HS-27A (cell line): ENCODE measurements at regions not wholly inside any gene's neighbourhood (a gene's known extent, or its start where the extent isn't known, plus 50 kb on each side); places are given as distances from the start of the nearest gene placed in this dataset.
"Not testable (repeated sequence)": the region's sequence is repeated elsewhere in the genome, so short reads cannot be mapped to it uniquely, and the experiment has no call there.

Experiments
- DNase-seq: peaks from one replicate; pipeline ENCODE4 v3.0.0-alpha.2; 2012; ENCODE audit warnings: low read depth, missing footprints

DNA sequence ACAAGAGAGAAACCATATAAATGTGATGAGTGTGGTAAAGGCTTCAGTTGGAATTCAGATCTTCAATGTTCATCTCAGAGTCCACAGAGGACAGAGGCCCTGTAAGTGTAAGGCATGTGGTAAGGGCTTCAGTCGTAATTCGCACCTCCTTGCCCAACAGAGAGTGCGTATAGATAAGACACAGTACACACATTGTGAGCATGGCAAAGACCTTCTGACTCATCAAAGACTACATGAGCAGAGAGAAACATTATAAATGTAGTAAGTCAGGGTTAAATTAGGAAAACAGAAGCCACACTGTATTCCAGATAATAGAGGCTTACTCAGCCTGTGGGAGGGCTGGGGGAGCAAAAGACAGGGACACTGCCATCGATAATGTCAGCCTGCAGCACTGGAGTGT lies 98.1 kb upstream of the GPR39 start:
- DNase-seq, result not testable (repeated sequence)

DNA sequence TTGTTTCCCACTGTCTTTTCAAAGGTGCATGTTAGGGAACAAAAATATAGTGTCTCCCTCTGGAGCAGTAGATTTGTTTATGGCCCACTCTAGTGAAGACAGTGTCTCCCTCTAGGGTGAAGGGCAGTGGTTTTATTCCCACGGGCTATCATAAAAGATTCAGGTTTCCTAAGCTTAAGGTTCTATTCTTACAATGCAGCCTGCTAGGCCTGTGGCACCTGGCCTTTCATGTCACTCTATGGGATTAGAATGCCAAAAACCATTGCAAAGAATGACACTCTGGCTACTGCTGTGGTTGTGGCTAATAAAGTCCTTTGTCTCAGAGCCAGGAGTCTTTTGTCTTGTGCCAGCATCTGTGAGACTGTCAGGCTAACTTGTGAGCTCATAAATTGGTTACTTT lies 92.6 kb upstream of the GPR39 start:
- not testable (repeated sequence) for DNase-seq

DNA sequence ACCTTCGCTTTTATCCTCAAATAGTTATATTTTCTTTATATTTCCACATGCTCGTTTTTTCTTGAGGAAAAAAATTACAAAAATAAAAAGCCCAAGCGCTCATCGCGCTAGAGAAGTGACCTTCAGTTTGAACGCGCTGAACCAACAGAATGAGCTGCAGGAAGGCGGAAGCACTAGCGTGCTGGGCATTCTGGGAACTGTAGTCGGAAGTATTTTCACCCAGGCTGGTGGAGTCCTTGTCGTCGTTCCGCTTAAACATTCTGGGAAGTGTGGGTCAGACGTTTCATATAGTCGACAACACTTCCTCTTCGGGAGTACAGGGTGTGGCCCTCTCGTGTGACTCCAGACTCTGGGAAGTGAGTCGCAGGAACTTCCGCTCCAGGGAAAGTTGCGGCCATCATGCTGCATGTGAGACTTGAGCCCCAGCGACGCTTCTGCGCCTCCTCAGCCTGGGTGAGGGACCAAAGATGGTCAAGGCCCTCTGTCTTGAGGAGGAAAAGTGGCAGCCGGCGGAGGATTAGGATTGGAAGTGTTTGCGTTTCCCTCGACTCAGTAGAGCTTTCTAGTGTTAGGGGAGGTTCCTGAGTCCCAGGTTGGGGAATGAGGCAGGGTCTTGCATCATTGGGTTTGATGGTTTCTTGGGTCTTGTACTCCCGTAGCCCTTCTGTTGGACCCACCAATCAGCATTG lies 84.1 kb upstream of the GPR39 start:
- DNase-seq, result not testable (repeated sequence)

DNA sequence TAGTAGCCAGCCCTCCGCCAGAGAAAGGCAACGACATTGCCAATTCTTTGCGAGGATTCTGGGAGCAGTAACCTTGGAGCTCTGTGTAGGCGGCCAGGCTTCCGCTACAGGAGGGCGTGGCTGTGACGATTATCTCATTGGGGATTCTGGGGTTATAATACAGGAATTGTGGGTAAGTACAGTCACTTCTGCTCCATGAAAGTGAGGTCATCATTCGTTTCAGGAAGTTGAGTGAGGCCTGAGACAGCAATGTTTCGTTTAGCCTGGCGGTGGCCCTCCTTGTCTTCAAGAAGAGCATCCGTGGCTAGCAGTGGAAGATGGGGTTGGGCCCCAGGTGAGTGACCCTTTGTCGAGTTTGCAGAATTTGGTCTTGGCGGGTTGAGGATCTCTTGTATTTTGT lies 79.5 kb upstream of the GPR39 start:
- DNase-seq, result not testable (repeated sequence)

DNA sequence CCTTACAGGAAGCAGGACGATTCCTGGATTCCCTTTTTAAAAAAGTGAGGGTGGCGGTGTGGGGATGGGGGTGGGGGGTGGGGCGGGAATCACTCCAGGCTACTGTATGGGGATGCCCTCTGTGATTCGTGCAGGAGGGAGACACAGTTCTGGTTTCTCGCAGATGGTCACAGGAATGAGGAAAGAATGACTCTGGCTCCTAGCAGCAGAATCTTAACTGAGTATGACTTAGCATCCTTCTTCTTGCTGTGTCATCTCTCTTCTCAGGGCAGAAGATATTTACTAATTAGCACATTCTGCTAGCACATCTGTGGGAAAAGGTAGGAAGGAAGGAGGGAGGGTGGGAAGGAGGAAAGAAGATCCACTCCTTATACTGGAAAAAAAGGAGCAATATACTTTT lies 78.8 kb upstream of the GPR39 start:
- not testable (repeated sequence) for DNase-seq

DNA sequence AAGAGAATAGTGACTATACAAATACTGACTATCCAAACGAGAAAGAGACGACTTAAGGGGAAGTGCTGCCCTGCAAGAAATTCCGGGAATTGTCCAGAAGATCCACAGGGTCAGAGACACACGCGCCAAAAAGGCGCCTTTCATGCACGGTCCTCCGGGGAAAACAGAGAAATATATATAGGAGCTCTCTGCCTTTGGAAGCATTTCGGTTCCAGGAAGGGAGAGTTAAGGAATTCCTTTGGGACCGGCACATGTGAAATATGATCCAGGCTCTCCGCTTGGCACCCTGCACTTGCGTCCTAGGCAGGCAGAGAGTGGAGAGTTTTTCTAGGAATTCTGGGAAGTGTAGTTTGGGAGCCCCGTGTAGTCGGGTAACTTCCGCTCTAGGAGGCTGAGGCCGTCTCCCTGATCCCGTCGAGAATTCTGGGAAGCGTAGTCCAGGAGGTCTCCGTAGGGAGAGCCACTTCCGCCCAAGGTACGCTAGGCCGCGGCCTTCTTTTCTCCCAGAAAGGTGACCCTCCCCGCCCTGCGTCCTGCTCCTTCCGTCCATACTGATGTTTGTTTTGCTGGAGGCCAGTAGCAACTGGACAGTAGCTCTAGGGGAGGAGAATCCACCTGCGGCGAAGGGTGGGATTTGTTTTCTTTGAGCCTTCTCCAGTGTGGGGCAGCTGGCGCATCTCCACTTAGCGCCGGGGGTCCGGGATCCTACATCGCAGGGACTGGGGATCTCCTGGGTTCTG lies 69.4 kb upstream of the GPR39 start:
- DNase-seq, result peak; percentile 53

DNA sequence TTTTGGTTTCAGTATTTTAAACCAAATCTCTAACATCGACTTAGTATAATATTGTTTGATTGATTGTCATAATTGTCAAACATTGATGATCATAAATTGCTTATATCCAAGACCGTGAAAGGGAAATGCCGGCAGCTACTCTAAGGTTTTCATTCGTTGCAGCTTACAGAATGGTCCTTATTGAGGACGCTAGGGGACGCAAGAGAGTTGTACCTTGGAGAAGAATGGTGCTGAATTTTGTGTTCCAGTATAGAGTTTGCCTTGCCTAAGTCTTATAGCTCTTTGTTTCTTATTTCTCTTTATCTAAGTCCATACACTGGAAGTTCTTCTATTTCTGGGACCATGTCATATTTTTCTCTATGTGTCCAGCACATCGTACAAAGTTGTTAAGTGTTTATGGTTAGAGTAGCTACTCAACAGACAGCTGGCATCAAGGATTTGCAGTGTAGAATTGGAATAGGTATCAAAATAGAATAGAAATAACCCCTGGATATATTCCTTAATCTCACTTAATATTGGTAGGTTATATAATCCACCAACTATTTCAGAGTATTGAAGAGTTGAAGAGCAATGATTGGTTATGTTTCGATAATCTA lies 67.4 kb upstream of the GPR39 start:
- DNase-seq, result not testable (repeated sequence)

DNA sequence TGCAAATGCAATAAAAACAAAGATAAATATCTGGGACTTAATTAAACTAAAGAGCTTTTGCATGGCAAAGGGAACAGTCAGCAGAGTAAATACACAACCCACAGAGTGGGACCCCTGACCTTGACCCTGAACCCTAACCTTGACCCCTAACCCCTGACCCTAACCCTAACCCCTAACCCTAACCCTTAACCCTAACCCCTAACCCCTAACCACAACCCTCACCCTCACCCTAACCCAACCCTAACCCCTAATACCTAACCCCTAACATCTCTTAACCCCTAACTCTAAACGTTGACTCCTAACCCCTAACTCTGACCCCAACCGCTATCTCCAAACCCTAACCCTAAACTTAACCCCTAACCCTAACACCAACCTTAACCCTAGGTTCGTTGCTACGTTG lies 64.9 kb upstream of the GPR39 start:
- not testable (repeated sequence) for DNase-seq

DNA sequence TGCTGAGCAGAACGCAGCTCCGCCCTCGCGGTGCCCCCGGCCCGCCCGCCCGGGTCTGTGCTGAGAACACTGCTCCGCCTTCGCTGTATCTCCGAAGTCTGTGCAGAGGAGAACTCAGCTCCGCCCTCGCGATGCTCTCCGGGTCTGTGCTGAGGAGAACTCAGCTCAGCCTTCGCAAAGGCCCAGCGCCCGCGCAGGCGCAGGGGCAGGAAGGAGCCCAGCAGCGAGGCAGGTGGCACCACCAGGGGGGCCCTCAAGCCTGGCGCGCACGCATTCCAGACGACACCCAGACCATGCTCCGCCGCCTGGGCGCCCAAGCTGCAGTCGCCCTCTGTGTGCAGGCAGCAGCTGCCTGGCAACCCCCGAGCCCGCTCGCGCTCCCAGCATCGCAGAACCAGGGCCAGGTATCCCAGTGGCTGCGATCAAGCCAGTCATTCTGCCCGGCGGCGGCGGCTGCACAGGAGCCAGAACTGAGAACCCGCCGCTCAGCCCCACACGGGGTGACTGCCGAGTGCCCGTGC lies 64.1 kb upstream of the GPR39 start:
- DNase-seq, result not testable (repeated sequence)

DNA sequence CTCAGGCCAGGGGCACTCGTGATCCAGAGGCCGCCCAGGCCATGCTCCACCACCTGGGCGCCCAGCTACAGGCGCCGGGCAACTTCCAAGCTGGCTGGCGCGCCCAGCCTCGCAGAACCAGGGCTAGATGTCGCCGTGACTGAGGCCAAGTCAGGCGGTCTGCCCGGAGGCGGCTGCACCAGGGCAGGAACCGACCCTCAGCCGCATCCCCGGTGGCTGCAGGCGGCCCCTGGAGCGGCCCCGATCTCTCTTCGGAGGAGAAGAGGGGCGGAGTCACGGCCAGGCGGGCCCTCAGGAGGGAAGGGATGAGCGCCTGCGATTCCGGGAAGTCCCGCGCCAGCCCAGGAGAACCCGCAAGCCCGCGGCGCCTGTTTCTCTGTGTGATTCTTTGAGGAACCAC lies 63.2 kb upstream of the GPR39 start:
- DNase-seq, result not testable (repeated sequence)

DNA sequence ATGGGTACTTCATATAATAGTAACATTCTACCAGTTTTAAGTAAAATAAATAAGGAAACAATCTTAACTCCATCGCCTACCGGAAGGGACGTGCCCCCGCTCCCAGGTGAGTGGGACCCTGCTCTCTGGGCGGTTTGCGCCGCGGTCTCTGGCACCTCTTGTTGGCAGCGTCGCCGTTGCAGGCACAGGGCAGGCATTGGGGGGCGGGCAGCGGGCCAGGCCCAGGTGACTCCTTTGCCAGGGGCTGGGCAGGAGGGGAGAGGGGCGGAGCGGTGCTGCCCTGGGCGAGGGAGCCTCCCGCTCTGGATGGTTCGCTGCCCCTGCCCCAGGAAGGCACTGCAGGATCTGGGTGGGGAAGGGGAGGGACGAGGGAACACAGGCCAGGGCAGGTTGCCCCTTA lies 55.6 kb upstream of the GPR39 start:
- not testable (repeated sequence) for DNase-seq

DNA sequence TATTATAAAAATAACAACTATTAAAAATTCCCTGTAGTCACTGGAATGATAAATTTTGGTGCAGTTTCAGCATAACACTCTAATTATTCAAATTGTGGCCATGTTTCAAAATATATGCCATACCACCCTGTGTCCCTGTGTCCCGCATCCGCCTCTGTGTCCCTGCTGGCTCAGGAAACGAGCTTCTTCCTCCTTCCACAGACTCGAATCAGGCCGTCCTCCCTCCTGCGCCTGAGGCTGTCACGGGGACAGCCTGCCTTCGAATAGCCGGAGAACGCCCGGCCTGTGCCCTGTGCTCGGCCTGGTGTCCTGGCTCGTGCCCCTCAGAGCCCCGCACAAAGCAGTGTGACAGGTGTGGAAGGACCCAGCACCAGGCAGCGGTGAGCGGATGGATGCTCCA lies 55.1 kb upstream of the GPR39 start:
- DNase-seq, result not testable (repeated sequence)

DNA sequence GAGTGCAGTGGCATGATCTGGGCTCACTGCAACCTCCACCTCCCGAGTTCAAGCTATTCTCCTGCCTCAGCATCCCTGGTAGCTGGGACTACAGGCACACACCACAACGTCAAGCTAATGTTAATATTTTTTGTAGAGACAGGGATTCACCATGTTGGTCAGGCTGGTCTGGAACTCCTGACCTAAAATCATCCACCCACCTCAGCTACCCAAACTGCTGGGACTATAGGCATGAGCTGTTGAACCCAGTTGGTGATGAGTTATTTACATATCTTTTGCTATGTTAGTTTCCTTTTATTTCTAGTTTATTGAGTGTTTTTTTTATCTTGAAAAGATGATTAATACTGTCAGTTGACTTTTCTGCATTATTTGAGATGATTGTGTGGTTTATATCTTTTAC lies 53.3 kb upstream of the GPR39 start:
- DNase-seq, result not testable (repeated sequence)

DNA sequence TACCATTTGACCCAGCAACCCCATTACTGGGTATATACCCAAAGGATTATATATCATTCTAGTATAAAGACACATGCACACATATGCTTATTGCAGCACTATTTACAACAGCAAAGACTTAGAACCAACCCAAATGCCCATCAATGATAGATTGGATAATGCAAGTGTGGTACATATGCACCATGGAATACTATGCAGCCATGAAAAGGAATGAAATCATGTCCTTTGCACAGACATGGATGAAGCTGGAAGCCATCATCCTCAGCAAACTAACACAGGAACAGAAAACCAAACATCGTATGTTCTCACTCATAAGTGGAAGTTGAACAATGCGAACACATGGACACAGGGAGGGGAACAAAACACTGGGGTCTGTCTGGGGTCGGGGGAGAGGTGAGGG lies 50.6 kb upstream of the GPR39 start:
- DNase-seq, result not testable (repeated sequence)

DNA sequence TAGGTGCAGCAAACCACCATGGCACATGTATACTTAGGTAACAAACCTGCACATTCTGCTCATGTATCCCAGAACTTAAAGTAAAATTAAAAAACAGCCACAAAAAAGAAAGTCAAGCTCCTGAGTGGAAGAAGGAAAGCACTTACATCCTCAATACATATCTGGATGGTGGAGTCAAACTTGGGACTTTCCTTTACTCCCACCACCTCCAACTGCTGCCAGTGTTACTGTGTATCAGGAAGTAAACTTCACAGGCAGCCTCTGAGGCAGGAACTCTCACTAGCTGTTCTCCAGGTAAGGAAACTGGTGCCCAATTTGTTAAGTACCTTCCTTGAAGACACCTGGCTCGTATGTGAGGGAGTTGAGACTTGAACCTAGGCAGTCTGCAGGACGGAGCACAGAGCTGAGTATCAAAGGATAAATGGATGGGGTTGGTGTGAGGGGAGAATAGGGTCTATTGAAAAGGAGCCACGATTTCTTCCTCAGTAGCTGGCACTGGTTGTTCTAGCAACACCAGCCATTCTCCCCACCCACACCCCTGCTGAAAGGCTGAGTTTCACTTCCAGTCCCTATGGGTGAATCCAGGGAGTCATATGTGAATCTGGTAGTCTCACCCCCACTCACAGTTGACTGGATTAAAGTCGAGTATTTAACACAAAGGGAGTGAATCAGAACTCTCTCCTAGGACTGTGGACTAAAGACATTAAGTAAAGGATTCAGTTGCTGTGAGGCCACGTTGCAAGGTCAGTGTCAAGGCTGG lies 50.0 kb upstream of the GPR39 start:
- DNase-seq, result no peak
